CD14-positive monocyte (primary cell): ENCODE measurements at regions not wholly inside any gene's neighbourhood (a gene's known extent, or its start where the extent isn't known, plus 50 kb on each side); places are given as distances from the start of the nearest gene placed in this dataset.

Experiments used
- DNase-seq, 3 donors: peaks; one replicate each; pipeline ENCODE4 v3.0.0-alpha.2; 2011 to 2022
- H2AFZ ChIP-seq: 2 replicates; pipeline ENCODE4 v1.6.0; 2012; ENCODE audit warnings: mild to moderate bottlenecking, low read depth, low read length, inconsistent platforms; ENCODE audit not compliant: insufficient read depth, poor library complexity, severe bottlenecking
- H3K27ac ChIP-seq, 2 donors: 1 replicate in 1 of 2; 2 replicates in 1 of 2; pipeline ENCODE4 v1.5.1; 2012 to 2013; ENCODE audit warnings: low read length in 2 of 2, control low read depth in 1 of 2, inconsistent platforms in 1 of 2, low read depth in 1 of 2, mild to moderate bottlenecking in 1 of 2
- H3K27me3 ChIP-seq, 2 donors: one replicate each; pipeline versions ENCODE4 v1.6.0 to v1.6.1; 2011 to 2013; ENCODE audit warnings: low read length in 2 of 2; ENCODE audit not compliant: control insufficient read depth in 2 of 2, insufficient read depth in 2 of 2
- H3K36me3 ChIP-seq, 2 donors: replicated peaks in 1 of 2; 1 replicate in 1 of 2; 2 replicates in 1 of 2; pipeline versions ENCODE4 v1.5.1 to v1.6.1; 2012 to 2013; ENCODE audit warnings: low read length in 2 of 2, control low read depth in 1 of 2, inconsistent platforms in 1 of 2, mild to moderate bottlenecking in 1 of 2; ENCODE audit not compliant: insufficient read depth in 2 of 2, control insufficient read depth in 1 of 2
- H3K4me1 ChIP-seq, 2 donors: 1 replicate in 1 of 2; 2 replicates in 1 of 2; pipeline versions ENCODE4 v1.5.1 to v1.6.1; 2012 to 2013; ENCODE audit warnings: low read length in 2 of 2, control low read depth in 1 of 2, inconsistent platforms in 1 of 2, mild to moderate bottlenecking in 1 of 2, moderate library complexity in 1 of 2; ENCODE audit not compliant: insufficient read depth in 2 of 2, control insufficient read depth in 1 of 2
- H3K4me2 ChIP-seq: replicated peaks from 2 replicates; pipeline ENCODE3; 2012; ENCODE audit warnings: low read length, moderate library complexity, mild to moderate bottlenecking; ENCODE audit not compliant: poor library complexity, severe bottlenecking; ENCODE audit errors: extremely low read depth
- H3K4me3 ChIP-seq, 3 experiments: fragments of 200-600 bp in 1 of 3; sonication (generic) in 1 of 3; replicated peaks in 1 of 3; 1 replicate in 2 of 3; 2 replicates in 1 of 3; pipeline ENCODE4 v1.5.1; 2011 to 2013; ENCODE audit warnings: low read length in 3 of 3, mild to moderate bottlenecking in 3 of 3, control low read depth in 2 of 3, low read depth in 2 of 3, inconsistent platforms in 1 of 3, moderate library complexity in 1 of 3
- H3K79me2 ChIP-seq: 2 replicates; pipeline ENCODE4 v1.6.0; 2012; ENCODE audit warnings: mild to moderate bottlenecking, control low read depth, inconsistent platforms, low read length, moderate library complexity; ENCODE audit not compliant: insufficient read depth
- H3K9ac ChIP-seq: 2 replicates; pipeline ENCODE4 v1.6.0; 2017; ENCODE audit warnings: low read length, mild to moderate bottlenecking; ENCODE audit not compliant: insufficient read depth, poor library complexity, severe bottlenecking
- H3K9me3 ChIP-seq, 2 donors: replicated peaks in 1 of 2; 1 replicate in 1 of 2; 2 replicates in 1 of 2; pipeline versions ENCODE4 v1.5.1 to v1.6.1; 2012 to 2013; ENCODE audit warnings: low read length in 2 of 2, control low read depth in 1 of 2; ENCODE audit not compliant: control insufficient read depth in 1 of 2, insufficient read depth in 1 of 2
- H4K20me1 ChIP-seq: 2 replicates; pipeline ENCODE4 v1.6.0; 2012; ENCODE audit warnings: mild to moderate bottlenecking, low read length, control low read depth, moderate library complexity; ENCODE audit not compliant: insufficient read depth
- H3K27ac Mint-ChIP-seq, 7 donors: one replicate each; pipeline ENCODE4 v1.8.0; 2020; ENCODE audit warnings: mild to moderate bottlenecking in 7 of 7, mixed read lengths in 7 of 7, moderate library complexity in 6 of 7, inconsistent platforms in 2 of 7
- H3K27me3 Mint-ChIP-seq, 3 donors: one replicate each; pipeline ENCODE4 v1.8.0; 2021 to 2022; ENCODE audit warnings: low read depth in 3 of 3, mild to moderate bottlenecking in 3 of 3, mixed read lengths in 3 of 3, moderate library complexity in 3 of 3, inconsistent platforms in 1 of 3
- H3K36me3 Mint-ChIP-seq, 2 donors: one replicate each; pipeline ENCODE4 v1.8.0; 2020; ENCODE audit warnings: mixed read lengths in 2 of 2, inconsistent platforms in 1 of 2, mild to moderate bottlenecking in 1 of 2
- H3K4me1 Mint-ChIP-seq: one replicate; pipeline ENCODE4 v1.8.0; 2020; ENCODE audit warnings: mild to moderate bottlenecking, mixed read lengths
- H3K4me3 Mint-ChIP-seq, 2 donors: one replicate each; pipeline ENCODE4 v1.8.0; 2020; ENCODE audit warnings: mild to moderate bottlenecking in 2 of 2, mixed read lengths in 2 of 2, moderate library complexity in 1 of 2
- H3K9me3 Mint-ChIP-seq, 7 donors: one replicate each; pipeline ENCODE4 v1.8.0; 2020 to 2022; ENCODE audit warnings: mixed read lengths in 7 of 7, mild to moderate bottlenecking in 6 of 7, moderate library complexity in 6 of 7, inconsistent platforms in 2 of 7
- CTCF ChIP-seq: fragments of 200-600 bp; IDR thresholded peaks from one replicate; pipeline ENCODE4 v1.8.0; 2022; ENCODE audit warnings: antibody characterized with exemption, mild to moderate bottlenecking
- WGBS: methylation state at CpG from one replicate; pipeline ENCODE4 v1.1.5; 2013; ENCODE audit warnings: missing lambda C conversion rate; ENCODE audit not compliant: insufficient coverage; 5-methylcytosine and 5-hydroxymethylcytosine counted together
- intact Hi-C, 2 donors: fragments of 100-400 bp; cut with micrococcal nuclease; formaldehyde crosslinking; loops; one replicate each; pipeline versions ENCODE4 v1.15.0 to v1.15.1; 2023

GRCh38 chr2:21774691-21775368 lies 651.1 kb downstream of the TDRD15 start:
- 25% methylated on average over 1 of the region's 6 CpGs for WGBS
- Histone ChIP-seq H3K79me2 (no peaks in the 10 kb centered on the region), H3K4me2 (no peak overlapping the region), H4K20me1 (no peaks in the 10 kb centered on the region), H3K9ac (no peak overlapping the region), H3K4me1 (no peaks in the 10 kb centered on the region), H3K27me3 (no peaks in the 10 kb centered on the region), H3K36me3 (no peaks in the 10 kb centered on the region), H3K9me3 (no peaks in the 10 kb centered on the region), H3K27ac (no peak overlapping the region), H2AFZ (no peak overlapping the region), H3K4me3 (no peak overlapping the region)
- H3K27me3 Mint-ChIP-seq: no peaks in the 10 kb centered on the region
- no peak overlapping the region for H3K27ac Mint-ChIP-seq
- H3K9me3 Mint-ChIP-seq: peaks cover 0 to 2% (median 0%) of the 10 kb centered on the region in 7 donors
- no peaks in the 10 kb centered on the region for H3K4me1 Mint-ChIP-seq
- DNase-seq: no peak
- intact Hi-C loops: no loop called here
- H3K4me3 Mint-ChIP-seq: no peak overlapping the region
- H3K36me3 Mint-ChIP-seq: no peaks in the 10 kb centered on the region
- TF ChIP-seq CTCF: no peak

- no peaks in the 10 kb centered on the region for H3K36me3 Mint-ChIP-seq
- DNase-seq: no peak
- no peak overlapping the region for H3K4me2 ChIP-seq
- intact Hi-C loops: no loop called here
- H3K4me1 ChIP-seq: no peaks in the 10 kb centered on the region
- H3K27me3 ChIP-seq: no peaks in the 10 kb centered on the region
- H3K27ac ChIP-seq: no peak overlapping the region
- no peak overlapping the region for H3K27ac Mint-ChIP-seq
- H3K36me3 ChIP-seq: no peaks in the 10 kb centered on the region
- H3K79me2 ChIP-seq: no peaks in the 10 kb centered on the region
- no peaks in the 10 kb centered on the region for H3K27me3 Mint-ChIP-seq
- H3K4me3 Mint-ChIP-seq: no peak overlapping the region
- no peak overlapping the region for H2AFZ ChIP-seq
- no peak overlapping the region for H3K4me3 ChIP-seq
- H3K9me3 ChIP-seq: no peaks in the 10 kb centered on the region
- H3K9me3 Mint-ChIP-seq: peaks cover 0 to 4% (median 0%) of the 10 kb centered on the region in 7 donors
- TF ChIP-seq CTCF: no peak
- H4K20me1 ChIP-seq: no peaks in the 10 kb centered on the region
- no CpG with 5 or more reads among the region's 1 CpG for WGBS
- no peaks in the 10 kb centered on the region for H3K4me1 Mint-ChIP-seq
- no peak overlapping the region for H3K9ac ChIP-seq
Measured at GRCh38 chr2:21779786-21780185, 656.0 kb downstream of the TDRD15 start.
